GM23338 (cell line): ENCODE measurements at regions not wholly inside any gene's neighbourhood (a gene's known extent, or its start where the extent isn't known, plus 50 kb on each side); places are given as distances from the start of the nearest gene placed in this dataset.

Experiments
- EZH2 ChIP-seq: fragments of 200-600 bp; sonication (generic); IDR thresholded peaks from one replicate; pipeline ENCODE4 v1.8.0; 2017; ENCODE audit warnings: antibody characterized with exemption, mild to moderate bottlenecking, low read depth; ENCODE audit not compliant: unreplicated experiment
- JUNB ChIP-seq: IDR thresholded peaks from one replicate; pipeline ENCODE4 v1.6.1; 2016; ENCODE audit warnings: antibody characterized with exemption; ENCODE audit not compliant: unreplicated experiment
- NANOG ChIP-seq: IDR thresholded peaks from 2 replicates; pipeline ENCODE4 v1.6.1; 2016; ENCODE audit warnings: antibody characterized with exemption, borderline replicate concordance
- POLR2AphosphoS5 ChIP-seq: IDR thresholded peaks from 2 replicates; pipeline ENCODE4 v1.6.1; 2016; ENCODE audit warnings: antibody characterized with exemption, low read depth
- ZNF114 ChIP-seq: fragments of 250-450 bp; sonication (Bioruptor Pico); IDR thresholded peaks from 2 replicates; pipeline ENCODE4 v1.5.0; 2020; ENCODE audit warnings: mild to moderate bottlenecking, moderate library complexity
- TF ChIP-seq, protein P1 (sequence below), 2 experiments: fragments of 200-600 bp in 1 of 2; sonication (generic) in 1 of 2; conservative IDR thresholded peaks; 2 replicates each; pipeline versions ENCODE4 v1.5.1 to v1.6.1; 2016 to 2017; ENCODE audit warnings: antibody characterized with exemption in 2 of 2, low read depth in 2 of 2, mild to moderate bottlenecking in 2 of 2, moderate library complexity in 1 of 2
- TF ChIP-seq, protein P2 (sequence below): IDR thresholded peaks from one replicate; pipeline ENCODE4 v1.6.1; 2018; ENCODE audit warnings: antibody characterized with exemption; ENCODE audit not compliant: unreplicated experiment

DNA sequence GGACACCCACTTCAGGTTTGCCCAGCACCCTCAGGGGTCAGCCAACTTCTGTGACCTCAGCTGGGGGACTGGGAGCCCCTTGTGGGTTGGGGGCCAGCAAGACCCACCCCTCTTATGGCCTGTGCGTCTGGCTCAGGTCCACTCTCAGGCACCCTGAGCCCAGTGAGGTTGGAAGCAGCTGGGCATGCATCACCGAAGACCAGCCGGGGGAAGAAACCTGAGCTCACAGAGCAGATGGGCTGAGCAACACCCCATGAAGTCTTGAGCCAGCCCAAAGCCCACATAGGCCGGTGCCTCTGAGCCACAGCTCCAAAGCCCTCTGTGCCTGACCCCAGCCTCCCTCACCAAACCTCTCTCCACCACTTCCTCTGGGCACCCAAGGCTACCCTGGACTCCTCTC is 166.7 kb downstream of the RBFOX3 start:
- TF ChIP-seq POLR2AphosphoS5 (no peak), ZNF114 (CRISPR knock-in tag) (no peak), EZH2 (no peak), JUNB (no peak), NANOG (no peak)
- TF ChIP-seq, protein P1, sequence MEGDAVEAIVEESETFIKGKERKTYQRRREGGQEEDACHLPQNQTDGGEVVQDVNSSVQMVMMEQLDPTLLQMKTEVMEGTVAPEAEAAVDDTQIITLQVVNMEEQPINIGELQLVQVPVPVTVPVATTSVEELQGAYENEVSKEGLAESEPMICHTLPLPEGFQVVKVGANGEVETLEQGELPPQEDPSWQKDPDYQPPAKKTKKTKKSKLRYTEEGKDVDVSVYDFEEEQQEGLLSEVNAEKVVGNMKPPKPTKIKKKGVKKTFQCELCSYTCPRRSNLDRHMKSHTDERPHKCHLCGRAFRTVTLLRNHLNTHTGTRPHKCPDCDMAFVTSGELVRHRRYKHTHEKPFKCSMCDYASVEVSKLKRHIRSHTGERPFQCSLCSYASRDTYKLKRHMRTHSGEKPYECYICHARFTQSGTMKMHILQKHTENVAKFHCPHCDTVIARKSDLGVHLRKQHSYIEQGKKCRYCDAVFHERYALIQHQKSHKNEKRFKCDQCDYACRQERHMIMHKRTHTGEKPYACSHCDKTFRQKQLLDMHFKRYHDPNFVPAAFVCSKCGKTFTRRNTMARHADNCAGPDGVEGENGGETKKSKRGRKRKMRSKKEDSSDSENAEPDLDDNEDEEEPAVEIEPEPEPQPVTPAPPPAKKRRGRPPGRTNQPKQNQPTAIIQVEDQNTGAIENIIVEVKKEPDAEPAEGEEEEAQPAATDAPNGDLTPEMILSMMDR (conservative IDR thresholded peaks at IDR 0.05; ENCODE audit: low read depth in 2 of 2): no peak
- TF ChIP-seq, protein P2, sequence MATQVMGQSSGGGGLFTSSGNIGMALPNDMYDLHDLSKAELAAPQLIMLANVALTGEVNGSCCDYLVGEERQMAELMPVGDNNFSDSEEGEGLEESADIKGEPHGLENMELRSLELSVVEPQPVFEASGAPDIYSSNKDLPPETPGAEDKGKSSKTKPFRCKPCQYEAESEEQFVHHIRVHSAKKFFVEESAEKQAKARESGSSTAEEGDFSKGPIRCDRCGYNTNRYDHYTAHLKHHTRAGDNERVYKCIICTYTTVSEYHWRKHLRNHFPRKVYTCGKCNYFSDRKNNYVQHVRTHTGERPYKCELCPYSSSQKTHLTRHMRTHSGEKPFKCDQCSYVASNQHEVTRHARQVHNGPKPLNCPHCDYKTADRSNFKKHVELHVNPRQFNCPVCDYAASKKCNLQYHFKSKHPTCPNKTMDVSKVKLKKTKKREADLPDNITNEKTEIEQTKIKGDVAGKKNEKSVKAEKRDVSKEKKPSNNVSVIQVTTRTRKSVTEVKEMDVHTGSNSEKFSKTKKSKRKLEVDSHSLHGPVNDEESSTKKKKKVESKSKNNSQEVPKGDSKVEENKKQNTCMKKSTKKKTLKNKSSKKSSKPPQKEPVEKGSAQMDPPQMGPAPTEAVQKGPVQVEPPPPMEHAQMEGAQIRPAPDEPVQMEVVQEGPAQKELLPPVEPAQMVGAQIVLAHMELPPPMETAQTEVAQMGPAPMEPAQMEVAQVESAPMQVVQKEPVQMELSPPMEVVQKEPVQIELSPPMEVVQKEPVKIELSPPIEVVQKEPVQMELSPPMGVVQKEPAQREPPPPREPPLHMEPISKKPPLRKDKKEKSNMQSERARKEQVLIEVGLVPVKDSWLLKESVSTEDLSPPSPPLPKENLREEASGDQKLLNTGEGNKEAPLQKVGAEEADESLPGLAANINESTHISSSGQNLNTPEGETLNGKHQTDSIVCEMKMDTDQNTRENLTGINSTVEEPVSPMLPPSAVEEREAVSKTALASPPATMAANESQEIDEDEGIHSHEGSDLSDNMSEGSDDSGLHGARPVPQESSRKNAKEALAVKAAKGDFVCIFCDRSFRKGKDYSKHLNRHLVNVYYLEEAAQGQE: no peak
